Erythroblast (primary cell): ENCODE measurements at regions not wholly inside any gene's neighbourhood (a gene's known extent, or its start where the extent isn't known, plus 50 kb on each side); places are given as distances from the start of the nearest gene placed in this dataset.

ENCODE experiments used
- GATA1 ChIP-seq: IDR thresholded peaks from 2 replicates; pipeline ENCODE4 v1.6.1; 2011; ENCODE audit warnings: low read depth, mild to moderate bottlenecking, control low read depth, low read length, moderate library complexity
- POLR2A ChIP-seq: IDR thresholded peaks from 2 replicates; pipeline ENCODE4 v1.6.1; 2011; ENCODE audit warnings: mild to moderate bottlenecking, low read length

GRCh38 chr9:118262191-118262590 lies 558.0 kb downstream of the TLR4 start:
- TF ChIP-seq POLR2A: no peak
- no peak for TF ChIP-seq GATA1
